Osteoblast (primary cell): ENCODE measurements at regions not wholly inside any gene's neighbourhood (a gene's known extent, or its start where the extent isn't known, plus 50 kb on each side); places are given as distances from the start of the nearest gene placed in this dataset.

Experiments
- DNase-seq: peaks from one replicate; pipeline ENCODE4 v3.0.0; 2011; ENCODE audit warnings: low spot score, mixed read lengths; ENCODE audit not compliant: insufficient read length; ENCODE audit errors: missing footprints
- H2AFZ ChIP-seq: 2 replicates; pipeline ENCODE4 v1.6.0; 2011; ENCODE audit warnings: mild to moderate bottlenecking, low read length
- H3K27ac ChIP-seq: 2 replicates; pipeline ENCODE4 v1.5.1; 2011; ENCODE audit warnings: mild to moderate bottlenecking, low read depth, low read length, moderate library complexity
- H3K27me3 ChIP-seq: 2 replicates; pipeline ENCODE4 v1.6.0; 2012; ENCODE audit warnings: mild to moderate bottlenecking, control low read depth, inconsistent platforms, low read length, moderate library complexity; ENCODE audit not compliant: insufficient read depth
- H3K36me3 ChIP-seq: 2 replicates; pipeline ENCODE4 v1.5.1; 2011; ENCODE audit warnings: mild to moderate bottlenecking, low read length, control low read depth, moderate library complexity; ENCODE audit not compliant: insufficient read depth
- H3K4me1 ChIP-seq: 2 replicates; pipeline ENCODE4 v1.5.1; 2011; ENCODE audit warnings: mild to moderate bottlenecking, low read length, control low read depth, moderate library complexity; ENCODE audit not compliant: insufficient read depth
- H3K4me2 ChIP-seq: 2 replicates; pipeline ENCODE4 v1.6.0; 2011; ENCODE audit warnings: mild to moderate bottlenecking, low read length; ENCODE audit not compliant: insufficient read depth
- H3K4me3 ChIP-seq: fragments of 200-600 bp; sonication (generic); 3 replicates; pipeline ENCODE4 v1.5.1; 2012; ENCODE audit warnings: mild to moderate bottlenecking, low read length, inconsistent platforms; ENCODE audit not compliant: insufficient read depth
- H3K79me2 ChIP-seq: 2 replicates; pipeline ENCODE4 v1.6.0; 2012; ENCODE audit warnings: mild to moderate bottlenecking, low read length, control low read depth, inconsistent platforms; ENCODE audit not compliant: insufficient read depth
- H3K9me3 ChIP-seq: 2 replicates; pipeline ENCODE4 v1.5.1; 2011; ENCODE audit warnings: low read depth, low read length, control low read depth
- H4K20me1 ChIP-seq: 2 replicates; pipeline ENCODE4 v1.6.0; 2012; ENCODE audit warnings: mild to moderate bottlenecking, low read length, control low read depth; ENCODE audit not compliant: insufficient read depth
- CTCF ChIP-seq: IDR thresholded peaks from 2 replicates; pipeline ENCODE4 v1.5.1; 2011; ENCODE audit warnings: mild to moderate bottlenecking, low read depth, low read length, moderate library complexity; ENCODE audit errors: extremely low read depth

GRCh38 chr18:30094556-30094955, 948.0 kb downstream of the DSC3 start:
- Histone ChIP-seq H3K4me3 (no peak overlapping the region), H3K27ac (no peak overlapping the region), H4K20me1 (no peaks in the 10 kb centered on the region), H3K36me3 (no peaks in the 10 kb centered on the region), H3K4me1 (no peaks in the 10 kb centered on the region), H3K9me3 (no peaks in the 10 kb centered on the region), H2AFZ (no peak overlapping the region), H3K27me3 (no peaks in the 10 kb centered on the region), H3K79me2 (no peaks in the 10 kb centered on the region), H3K4me2 (no peak overlapping the region)
- TF ChIP-seq CTCF: no peak
- DNase-seq: no peak

GRCh38 chr18:30093376-30093775, 949.2 kb downstream of the DSC3 start:
- Histone ChIP-seq H3K27ac (no peak overlapping the region), H3K27me3 (no peaks in the 10 kb centered on the region), H3K9me3 (no peaks in the 10 kb centered on the region), H3K36me3 (no peaks in the 10 kb centered on the region), H3K79me2 (no peaks in the 10 kb centered on the region), H3K4me3 (no peak overlapping the region), H2AFZ (no peak overlapping the region), H4K20me1 (no peaks in the 10 kb centered on the region), H3K4me2 (no peak overlapping the region), H3K4me1 (no peaks in the 10 kb centered on the region)
- no peak for DNase-seq
- no peak for TF ChIP-seq CTCF

- Histone ChIP-seq H3K79me2 (no peaks in the 10 kb centered on the region), H3K4me1 (no peaks in the 10 kb centered on the region), H3K27me3 (no peaks in the 10 kb centered on the region), H3K4me2 (no peak overlapping the region), H3K27ac (no peak overlapping the region), H3K36me3 (no peaks in the 10 kb centered on the region), H2AFZ (no peak overlapping the region), H4K20me1 (no peaks in the 10 kb centered on the region), H3K4me3 (no peak overlapping the region), H3K9me3 (no peaks in the 10 kb centered on the region)
- DNase-seq: no peak
- TF ChIP-seq CTCF: no peak
These were observed 954.1 kb downstream of the DSC3 start for GRCh38 chr18:30088238-30089015.

- Histone ChIP-seq H3K4me1 (no peaks in the 10 kb centered on the region), H2AFZ (no peak overlapping the region), H3K27ac (no peak overlapping the region), H3K4me3 (no peak overlapping the region), H3K4me2 (no peak overlapping the region), H4K20me1 (no peaks in the 10 kb centered on the region), H3K36me3 (no peaks in the 10 kb centered on the region), H3K9me3 (peaks cover 3% of the 10 kb centered on the region), H3K79me2 (no peaks in the 10 kb centered on the region), H3K27me3 (no peaks in the 10 kb centered on the region)
- TF ChIP-seq CTCF: no peak
- DNase-seq: no peak
These were observed 956.2 kb downstream of the DSC3 start for GRCh38 chr18:30086351-30086750.
